ENCODE measurements at regions not wholly inside any gene's neighbourhood (a gene's known extent, or its start where the extent isn't known, plus 50 kb on each side); places are given as distances from the start of the nearest gene placed in this dataset.

DNA sequence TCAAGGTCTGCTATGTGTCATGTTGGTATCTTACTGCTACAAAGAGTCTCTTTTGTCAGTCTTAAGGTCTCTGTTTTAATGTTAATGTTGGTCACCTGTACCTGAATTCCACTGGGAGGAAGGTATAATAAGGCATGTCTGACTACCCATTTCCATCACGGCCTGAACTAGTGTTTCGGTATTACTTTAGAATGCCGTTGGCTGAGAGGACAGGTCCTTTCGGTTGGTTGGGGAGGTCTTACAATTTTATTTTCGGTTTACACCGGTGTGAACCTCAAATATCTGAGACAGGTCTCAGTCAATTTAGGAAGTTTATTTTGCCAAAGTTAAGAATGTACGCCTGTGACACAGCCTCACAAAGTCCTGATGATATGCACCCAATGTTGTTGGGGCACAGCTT lies 154.9 kb upstream of the ABCA1 start:
- Histone ChIP-seq H3K36me3 (ENCODE audit: control insufficient read depth in 2 of 2, extremely low read depth in 1 of 2, insufficient read depth in 2 of 2, low read length in 2 of 2) (no peaks in the 10 kb centered on the region), H3K4me3 (replicated peaks in 1 of 3; ENCODE audit: insufficient read depth in 1 of 3, low read depth in 1 of 3, low read length in 3 of 3) (no peak overlapping the region), H4K20me1 (replicated peaks; ENCODE audit: control insufficient read depth, extremely low read depth, insufficient read depth, low read length) (no peaks in the 10 kb centered on the region), H3K27me3 (ENCODE audit: control insufficient read depth in 2 of 2, insufficient read depth in 2 of 2, low read length in 2 of 2) (no peaks in the 10 kb centered on the region), H3K9ac (replicated peaks; ENCODE audit: extremely low read depth, insufficient read depth, low read length) (no peak overlapping the region), H3K4me1 (ENCODE audit: control insufficient read depth, extremely low read depth, insufficient read depth, low read length) (no peaks in the 10 kb centered on the region), H3K27ac (ENCODE audit: insufficient read depth, low read depth, low read length) (no peak overlapping the region), H3K79me2 (ENCODE audit: control insufficient read depth, insufficient read depth, low read length) (no peaks in the 10 kb centered on the region), H3K9me3 (replicated peaks; ENCODE audit: control insufficient read depth, insufficient read depth, low read length) (no peaks in the 10 kb centered on the region), H3K9me1 (replicated peaks; ENCODE audit: control insufficient read depth, extremely low read depth, insufficient read depth, low read length) (no peaks in the 10 kb centered on the region), H3K4me2 (ENCODE audit: insufficient read depth, low read length) (no peak overlapping the region), H2AFZ (ENCODE audit: low read depth, low read length) (no peak overlapping the region)
- BruUV-seq (replicated peaks), result no TSS peak
- no peak for TF ChIP-seq POLR2AphosphoS5 (IDR thresholded peaks at IDR 0.05; ENCODE audit: insufficient read depth, low read depth, low read length)
- no peak for TF ChIP-seq JUN (IDR thresholded peaks at IDR 0.05; ENCODE audit: borderline replicate concordance, insufficient read depth, insufficient read length, low read depth)
- TF ChIP-seq MYC (IDR thresholded peaks at IDR 0.05; ENCODE audit: low read depth, low read length), result no peak
- TF ChIP-seq GATA2 (IDR thresholded peaks at IDR 0.05; ENCODE audit: insufficient read depth, insufficient read length, low read depth, low read length), result no peak
- TF ChIP-seq EZH2 (IDR thresholded peaks at IDR 0.05; ENCODE audit: borderline replicate concordance, low read depth, low read length, severe bottlenecking), result no peak
- dilution Hi-C loops (cut with MboI; ENCODE audit: extremely low pct_ligation_motif_present, low sequenced_read_pairs), result no loop called here
- FAIRE-seq (no peak), DNase-seq (ENCODE audit: low read depth, low spot score) (no peak)
- CTCF ChIA-PET, result interaction anchor here (0.7 kb wide), 1 partner anchor 17 kb away, joined by 3 read pairs; no protein-coding TSS in a partner anchor
- POLR2A ChIA-PET, result no interaction called here
- intact Hi-C loops (cut with micrococcal nuclease), result no loop called here

GRCh38 chr9:105083256-105083655 lies 155.3 kb upstream of the ABCA1 start:
- dilution Hi-C loops (cut with MboI; ENCODE audit: extremely low pct_ligation_motif_present, low sequenced_read_pairs) (no loop called here), intact Hi-C loops (cut with micrococcal nuclease) (no loop called here)
- no peak overlapping the region for H3K27ac ChIP-seq (ENCODE audit: insufficient read depth, low read depth, low read length)
- H3K4me1 ChIP-seq (ENCODE audit: control insufficient read depth, extremely low read depth, insufficient read depth, low read length), result no peaks in the 10 kb centered on the region
- no peaks in the 10 kb centered on the region for H4K20me1 ChIP-seq (replicated peaks; ENCODE audit: control insufficient read depth, extremely low read depth, insufficient read depth, low read length)
- no peaks in the 10 kb centered on the region for H3K9me3 ChIP-seq (replicated peaks; ENCODE audit: control insufficient read depth, insufficient read depth, low read length)
- H3K9ac ChIP-seq (replicated peaks; ENCODE audit: extremely low read depth, insufficient read depth, low read length), result no peak overlapping the region
- H2AFZ ChIP-seq (ENCODE audit: low read depth, low read length), result no peak overlapping the region
- no peaks in the 10 kb centered on the region for H3K79me2 ChIP-seq (ENCODE audit: control insufficient read depth, insufficient read depth, low read length)
- no peak overlapping the region for H3K4me2 ChIP-seq (ENCODE audit: insufficient read depth, low read length)
- H3K36me3 ChIP-seq (ENCODE audit: control insufficient read depth in 2 of 2, extremely low read depth in 1 of 2, insufficient read depth in 2 of 2, low read length in 2 of 2), result no peaks in the 10 kb centered on the region
- FAIRE-seq (no peak), DNase-seq (ENCODE audit: low read depth, low spot score) (no peak)
- ChIA-PET POLR2A (no interaction called here), CTCF (interaction anchor here (0.7 kb wide), 2 partner anchors 11 to 17 kb away, joined by 3 to 4 read pairs; no protein-coding TSS in a partner anchor)
- no peaks in the 10 kb centered on the region for H3K27me3 ChIP-seq (ENCODE audit: control insufficient read depth in 2 of 2, insufficient read depth in 2 of 2, low read length in 2 of 2)
- no peak overlapping the region for H3K4me3 ChIP-seq (replicated peaks in 1 of 3; ENCODE audit: insufficient read depth in 1 of 3, low read depth in 1 of 3, low read length in 3 of 3)
- no TSS peak for BruUV-seq (replicated peaks)
- TF ChIP-seq POLR2A (IDR thresholded peaks at IDR 0.05; ENCODE audit: low read depth, low read length), result no peak
- no peak for TF ChIP-seq FOS (IDR thresholded peaks at IDR 0.05; ENCODE audit: borderline replicate concordance, insufficient read depth, low read length)
- TF ChIP-seq EZH2 (IDR thresholded peaks at IDR 0.05; ENCODE audit: borderline replicate concordance, low read depth, low read length, severe bottlenecking), result no peak
- TF ChIP-seq POLR2AphosphoS5 (IDR thresholded peaks at IDR 0.05; ENCODE audit: insufficient read depth, low read depth, low read length), result no peak
- TF ChIP-seq GATA2 (IDR thresholded peaks at IDR 0.05; ENCODE audit: insufficient read depth, insufficient read length, low read depth, low read length), result no peak
- TF ChIP-seq, protein P1, sequence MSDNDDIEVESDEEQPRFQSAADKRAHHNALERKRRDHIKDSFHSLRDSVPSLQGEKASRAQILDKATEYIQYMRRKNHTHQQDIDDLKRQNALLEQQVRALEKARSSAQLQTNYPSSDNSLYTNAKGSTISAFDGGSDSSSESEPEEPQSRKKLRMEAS (IDR thresholded peaks at IDR 0.05; ENCODE audit: insufficient read depth, insufficient read length), result no peak
- TF ChIP-seq, protein P2, sequence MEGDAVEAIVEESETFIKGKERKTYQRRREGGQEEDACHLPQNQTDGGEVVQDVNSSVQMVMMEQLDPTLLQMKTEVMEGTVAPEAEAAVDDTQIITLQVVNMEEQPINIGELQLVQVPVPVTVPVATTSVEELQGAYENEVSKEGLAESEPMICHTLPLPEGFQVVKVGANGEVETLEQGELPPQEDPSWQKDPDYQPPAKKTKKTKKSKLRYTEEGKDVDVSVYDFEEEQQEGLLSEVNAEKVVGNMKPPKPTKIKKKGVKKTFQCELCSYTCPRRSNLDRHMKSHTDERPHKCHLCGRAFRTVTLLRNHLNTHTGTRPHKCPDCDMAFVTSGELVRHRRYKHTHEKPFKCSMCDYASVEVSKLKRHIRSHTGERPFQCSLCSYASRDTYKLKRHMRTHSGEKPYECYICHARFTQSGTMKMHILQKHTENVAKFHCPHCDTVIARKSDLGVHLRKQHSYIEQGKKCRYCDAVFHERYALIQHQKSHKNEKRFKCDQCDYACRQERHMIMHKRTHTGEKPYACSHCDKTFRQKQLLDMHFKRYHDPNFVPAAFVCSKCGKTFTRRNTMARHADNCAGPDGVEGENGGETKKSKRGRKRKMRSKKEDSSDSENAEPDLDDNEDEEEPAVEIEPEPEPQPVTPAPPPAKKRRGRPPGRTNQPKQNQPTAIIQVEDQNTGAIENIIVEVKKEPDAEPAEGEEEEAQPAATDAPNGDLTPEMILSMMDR (IDR thresholded peaks at IDR 0.05; ENCODE audit: extremely low read depth in 1 of 2, insufficient read depth in 1 of 2, low read depth in 1 of 2, low read length in 2 of 2), result no peak
- TF ChIP-seq MYC (IDR thresholded peaks at IDR 0.05; ENCODE audit: low read depth, low read length), result no peak
- no peak for TF ChIP-seq JUN (IDR thresholded peaks at IDR 0.05; ENCODE audit: borderline replicate concordance, insufficient read depth, insufficient read length, low read depth)
- H3K9me1 ChIP-seq (replicated peaks; ENCODE audit: control insufficient read depth, extremely low read depth, insufficient read depth, low read length), result no peaks in the 10 kb centered on the region

Data from endothelial cell of umbilical vein (primary cell).